ENCODE measurements at regions not wholly inside any gene's neighbourhood (a gene's known extent, or its start where the extent isn't known, plus 50 kb on each side); places are given as distances from the start of the nearest gene placed in this dataset.
A peak's percentile ranks its signal among the peaks of the same experiment; 100 is the strongest.

GRCh38 chr1:233435622-233436021 is 108.1 kb downstream of the MAP3K21 start:
- Mint-ChIP-seq H3K9me3 (ENCODE audit: unreplicated experiment) (no peaks in the 10 kb centered on the region), H3K27me3 (ENCODE audit: insufficient read depth, unreplicated experiment) (no peaks in the 10 kb centered on the region), H3K27ac (ENCODE audit: low read depth, unreplicated experiment) (no peak overlapping the region), H3K4me3 (ENCODE audit: unreplicated experiment) (no peak overlapping the region), H3K36me3 (ENCODE audit: insufficient read depth, unreplicated experiment) (no peaks in the 10 kb centered on the region), H3K4me1 (ENCODE audit: insufficient read depth, unreplicated experiment) (no peaks in the 10 kb centered on the region)
- no peak for TF ChIP-seq CTCF (IDR thresholded peaks at IDR 0.05; ENCODE audit: unreplicated experiment)
- no TSS peak for BruUV-seq (replicated peaks)
- ChIA-PET POLR2A (no interaction called here), CTCF (interaction anchor here (0.5 to 8.3 kb wide), 4 partner anchors 349 to 860 kb away, joined by 4 to 230 read pairs (median 81); no protein-coding TSS in a partner anchor)
- DNase-seq (ENCODE audit: unreplicated experiment), result no peak
- intact Hi-C loops (cut with micrococcal nuclease), result no loop called here

GRCh38 chr1:233439721-233440120 is 112.2 kb downstream of the MAP3K21 start:
- H3K9me3 Mint-ChIP-seq (ENCODE audit: unreplicated experiment), result no peaks in the 10 kb centered on the region
- no peak overlapping the region for H3K27ac Mint-ChIP-seq (ENCODE audit: low read depth, unreplicated experiment)
- no peak overlapping the region for H3K4me3 Mint-ChIP-seq (ENCODE audit: unreplicated experiment)
- H3K36me3 Mint-ChIP-seq (ENCODE audit: insufficient read depth, unreplicated experiment), result no peaks in the 10 kb centered on the region
- intact Hi-C loops (cut with micrococcal nuclease), result loop anchor here (2.0 to 5.0 kb wide), 4 partner anchors 45 to 673 kb away; no protein-coding TSS in a partner anchor
- no TSS peak for BruUV-seq (replicated peaks)
- no peak for DNase-seq (ENCODE audit: unreplicated experiment)
- H3K4me1 Mint-ChIP-seq (ENCODE audit: insufficient read depth, unreplicated experiment), result peaks cover 18% of the 10 kb centered on the region
- CTCF ChIA-PET, result interaction anchor here (0.6 to 8.3 kb wide), 59 partner anchors 9 to 1252 kb away, joined by 3 to 230 read pairs (median 12); no protein-coding TSS in a partner anchor
- TF ChIP-seq CTCF (IDR thresholded peaks at IDR 0.05; ENCODE audit: unreplicated experiment), result no peak
- no peaks in the 10 kb centered on the region for H3K27me3 Mint-ChIP-seq (ENCODE audit: insufficient read depth, unreplicated experiment)
- POLR2A ChIA-PET, result interaction anchor here (1.1 kb wide), 1 partner anchor 348 kb away, joined by 4 read pairs; no protein-coding TSS in a partner anchor

GRCh38 chr1:233440951-233441401 is 113.5 kb downstream of the MAP3K21 start:
- Mint-ChIP-seq H3K4me3 (ENCODE audit: unreplicated experiment) (no peak overlapping the region), H3K4me1 (ENCODE audit: insufficient read depth, unreplicated experiment) (peaks cover 18% of the 10 kb centered on the region), H3K9me3 (ENCODE audit: unreplicated experiment) (peaks cover 4% of the 10 kb centered on the region), H3K36me3 (ENCODE audit: insufficient read depth, unreplicated experiment) (no peaks in the 10 kb centered on the region), H3K27ac (ENCODE audit: low read depth, unreplicated experiment) (no peak overlapping the region), H3K27me3 (ENCODE audit: insufficient read depth, unreplicated experiment) (no peaks in the 10 kb centered on the region)
- ChIA-PET CTCF (interaction anchor here (0.6 to 8.3 kb wide), 159 partner anchors 8 to 1561 kb away, joined by 3 to 230 read pairs (median 5); partner anchors contain the start of genes KCNK1 and SLC35F3), POLR2A (interaction anchor here (0.6 to 2.5 kb wide), 24 partner anchors 9 to 887 kb away, joined by 3 to 16 read pairs (median 3); partner anchors contain the start of genes KCNK1 and SLC35F3)
- intact Hi-C loops (cut with micrococcal nuclease), result loop anchor here (1.0 to 5.0 kb wide), 8 partner anchors 46 to 672 kb away; partner anchors contain the start of gene SLC35F3
- TF ChIP-seq CTCF (IDR thresholded peaks at IDR 0.05; ENCODE audit: unreplicated experiment), result peak; percentile 99
- BruUV-seq (replicated peaks), result no TSS peak
- peak; percentile 90 for DNase-seq (ENCODE audit: unreplicated experiment)

GRCh38 chr1:233442026-233442780 is 114.7 kb downstream of the MAP3K21 start:
- Mint-ChIP-seq H3K4me1 (ENCODE audit: insufficient read depth, unreplicated experiment) (peaks cover 18% of the 10 kb centered on the region), H3K27ac (ENCODE audit: low read depth, unreplicated experiment) (no peak overlapping the region), H3K36me3 (ENCODE audit: insufficient read depth, unreplicated experiment) (no peaks in the 10 kb centered on the region), H3K27me3 (ENCODE audit: insufficient read depth, unreplicated experiment) (no peaks in the 10 kb centered on the region), H3K9me3 (ENCODE audit: unreplicated experiment) (peaks cover 10% of the 10 kb centered on the region), H3K4me3 (ENCODE audit: unreplicated experiment) (no peak overlapping the region)
- DNase-seq (ENCODE audit: unreplicated experiment), result no peak
- POLR2A ChIA-PET, result interaction anchor here (0.6 to 2.5 kb wide), 10 partner anchors 14 to 467 kb away, joined by 3 to 16 read pairs (median 4); partner anchors contain the start of gene KCNK1
- CTCF ChIA-PET, result interaction anchor here (0.5 to 8.3 kb wide), 66 partner anchors 13 to 1694 kb away, joined by 3 to 230 read pairs (median 8); partner anchors contain the start of gene SLC35F3
- BruUV-seq (replicated peaks), result no TSS peak
- TF ChIP-seq CTCF (IDR thresholded peaks at IDR 0.05; ENCODE audit: unreplicated experiment), result no peak
- intact Hi-C loops (cut with micrococcal nuclease), result loop anchor here (5.0 kb wide), 2 partner anchors 140 to 265 kb away; no protein-coding TSS in a partner anchor

Measured in MCF 10A (cell line).